NCI-H510A (cell line): ENCODE measurements at regions not wholly inside any gene's neighbourhood (a gene's known extent, or its start where the extent isn't known, plus 50 kb on each side); places are given as distances from the start of the nearest gene placed in this dataset.
A peak's percentile ranks its signal among the peaks of the same experiment; 100 is the strongest.

Experiments
- DNase-seq: peaks from one replicate; lab custom pipeline; 2025; lab: John Stamatoyannopoulos, UW

DNA sequence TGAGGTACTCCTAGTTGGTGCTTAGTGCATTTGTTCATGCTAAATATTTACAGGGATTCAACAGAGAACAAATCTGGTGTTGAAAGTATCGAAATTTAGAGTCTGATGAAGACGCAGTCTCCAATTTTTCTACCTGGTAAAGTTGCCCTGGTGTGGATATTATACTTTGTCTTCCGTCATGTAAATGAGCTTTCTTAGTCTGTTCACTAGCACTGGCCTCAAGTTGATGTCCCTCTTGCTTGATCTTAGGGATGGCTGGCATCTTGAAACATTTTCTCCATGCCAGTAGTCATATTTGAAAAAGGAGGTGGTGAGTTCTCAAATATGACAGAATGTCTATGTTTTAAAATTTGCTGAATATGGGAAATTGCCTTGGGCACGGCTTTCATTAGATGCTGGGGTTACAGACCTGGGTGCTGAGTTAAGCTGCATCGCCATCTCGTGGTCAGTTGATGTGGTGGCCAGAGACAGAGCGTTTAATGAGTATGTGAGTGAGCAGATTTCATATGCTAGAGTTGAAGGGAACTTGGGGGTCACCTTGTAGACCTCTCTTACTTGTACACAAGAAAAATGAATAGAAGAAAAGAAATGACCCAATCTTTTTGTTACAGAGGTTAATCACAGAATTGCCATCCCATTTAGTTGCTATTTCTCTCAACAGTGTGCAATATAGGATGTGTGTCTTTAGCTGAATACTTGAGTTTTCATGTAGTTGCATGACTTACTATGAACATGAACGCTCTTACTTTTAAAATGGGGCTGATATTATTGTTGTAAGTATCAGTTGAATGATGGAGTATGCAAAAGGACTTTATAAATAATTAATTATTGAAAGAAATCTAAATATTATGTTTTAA, 172.8 kb upstream of the DCN start:
- peak; percentile 26 for DNase-seq

DNA sequence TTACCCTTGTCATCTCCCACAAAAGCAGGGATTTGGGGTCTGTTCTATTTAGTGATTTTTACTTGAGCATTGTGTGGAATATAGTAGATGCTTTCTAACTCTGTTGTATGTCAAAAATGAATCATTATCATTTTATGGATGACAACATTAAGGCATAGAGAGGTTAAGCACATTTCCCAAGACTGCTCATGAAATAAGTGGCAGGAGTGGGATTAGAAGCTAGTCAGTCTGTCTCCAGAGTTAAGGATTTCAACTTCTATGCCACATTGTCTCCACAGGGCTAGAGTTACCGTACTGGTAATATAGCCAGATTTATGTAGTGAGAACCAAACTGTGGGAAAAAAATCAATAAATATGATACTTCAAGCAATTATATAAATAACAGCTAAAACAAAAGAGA, 170.6 kb upstream of the DCN start:
- DNase-seq, result no peak

DNA sequence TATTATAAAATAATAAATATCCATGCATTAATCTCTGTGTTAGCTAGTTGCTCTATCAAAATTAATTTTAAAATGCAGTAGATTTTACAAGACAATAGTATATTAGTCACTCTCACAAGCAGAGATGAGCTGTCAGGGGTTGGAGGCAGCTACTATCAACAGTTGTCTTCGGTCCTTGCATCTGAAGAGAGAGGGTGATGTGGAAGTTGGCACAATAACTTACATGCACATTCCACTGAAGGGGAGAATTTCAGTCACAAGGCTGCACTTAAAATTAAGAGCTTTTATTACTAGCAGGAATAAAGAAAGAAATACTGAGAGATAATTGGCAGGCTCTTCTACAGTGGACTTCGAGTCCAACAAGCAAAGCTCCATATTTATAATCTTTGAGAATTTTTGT, 166.9 kb upstream of the DCN start:
- DNase-seq, result no peak

DNA sequence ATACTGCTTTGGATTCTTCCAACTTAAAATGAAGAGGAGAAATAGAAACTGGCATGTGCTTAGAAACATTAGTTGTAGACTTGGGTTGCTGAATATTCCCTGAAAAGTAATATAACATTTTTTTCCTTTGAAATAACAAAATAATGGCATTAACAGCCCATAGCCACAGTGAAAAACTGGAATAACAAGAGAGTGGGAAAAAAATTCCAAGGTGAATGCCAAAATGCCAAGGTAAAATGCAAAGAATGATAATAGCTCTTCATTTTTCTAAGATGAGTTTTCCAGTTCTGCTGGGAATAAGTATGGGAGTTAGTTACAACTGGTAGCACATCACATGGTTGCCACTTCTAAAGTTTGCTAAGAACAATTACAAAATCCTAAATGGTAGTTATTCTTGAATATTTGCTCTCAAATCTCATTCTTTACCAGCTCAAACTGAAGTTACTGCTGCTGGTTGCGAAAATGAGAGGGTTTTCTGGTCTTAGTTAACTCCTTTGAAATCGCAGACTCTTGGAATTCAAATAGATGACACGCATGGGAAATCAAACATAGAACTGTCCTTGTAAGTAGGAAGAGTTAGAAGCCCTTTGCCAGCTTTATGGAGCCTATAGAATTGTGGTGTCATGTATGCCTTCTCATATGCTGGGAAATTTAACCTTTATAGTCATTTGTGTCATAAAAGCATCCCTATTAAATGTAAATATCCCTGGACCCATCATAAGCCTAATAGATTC, 165.0 kb upstream of the DCN start:
- no peak for DNase-seq

DNA sequence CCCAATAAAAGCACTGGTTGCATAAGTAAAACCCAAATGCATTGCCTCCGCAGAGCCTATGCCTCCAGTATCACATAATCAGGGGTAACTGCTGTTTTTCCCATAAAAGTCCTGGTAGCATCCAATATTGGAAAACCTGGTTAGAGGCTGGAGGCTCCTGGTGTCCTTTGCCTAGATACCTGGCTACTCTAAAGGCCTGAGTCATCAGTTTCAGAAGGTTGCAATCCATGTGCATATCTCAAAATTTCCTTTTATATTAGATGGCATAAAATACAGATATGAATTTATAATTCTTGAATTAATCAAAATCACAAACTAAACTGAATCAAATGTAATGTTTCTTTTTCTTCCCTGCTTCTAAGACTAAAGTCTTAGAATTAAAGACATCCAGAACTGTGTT, 164.2 kb upstream of the DCN start:
- DNase-seq, result no peak

DNA sequence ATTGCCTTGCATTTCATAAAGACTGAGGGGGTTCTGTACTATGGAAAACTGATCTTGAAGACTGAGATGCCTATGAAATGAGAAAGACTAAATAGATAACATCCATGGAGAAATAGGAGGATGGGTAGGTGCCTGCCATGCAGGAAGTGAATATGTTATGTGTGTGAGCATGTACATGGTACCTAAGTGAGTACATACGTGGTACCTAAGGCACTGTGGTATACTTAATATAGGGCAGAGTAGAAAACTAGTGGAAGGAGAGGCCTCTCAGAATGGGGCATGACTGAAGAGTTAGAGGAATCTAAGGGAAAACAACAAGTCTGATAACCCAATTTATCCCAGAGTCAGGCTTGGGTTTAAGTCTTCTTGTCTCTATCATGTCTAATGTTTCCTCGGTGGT, 161.8 kb upstream of the DCN start:
- no peak for DNase-seq

DNA sequence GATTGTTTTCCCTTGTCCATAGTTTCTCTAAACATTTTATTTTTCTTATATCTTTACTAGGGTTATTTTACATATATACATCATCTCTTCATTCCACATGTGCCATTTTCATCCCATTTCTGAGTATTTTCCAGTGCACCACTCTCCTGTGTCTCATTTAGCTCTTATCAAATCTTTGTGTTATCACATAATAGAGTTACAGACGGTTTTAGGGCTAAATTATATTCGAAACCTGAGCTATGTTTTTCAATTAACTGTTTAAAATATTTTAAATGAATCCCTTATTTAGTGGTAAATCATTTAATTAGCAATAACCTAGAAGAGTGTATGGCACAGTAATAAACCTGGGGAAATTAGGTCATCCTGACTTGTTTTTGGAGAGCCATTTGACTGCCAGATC, 160.4 kb upstream of the DCN start:
- no peak for DNase-seq

DNA sequence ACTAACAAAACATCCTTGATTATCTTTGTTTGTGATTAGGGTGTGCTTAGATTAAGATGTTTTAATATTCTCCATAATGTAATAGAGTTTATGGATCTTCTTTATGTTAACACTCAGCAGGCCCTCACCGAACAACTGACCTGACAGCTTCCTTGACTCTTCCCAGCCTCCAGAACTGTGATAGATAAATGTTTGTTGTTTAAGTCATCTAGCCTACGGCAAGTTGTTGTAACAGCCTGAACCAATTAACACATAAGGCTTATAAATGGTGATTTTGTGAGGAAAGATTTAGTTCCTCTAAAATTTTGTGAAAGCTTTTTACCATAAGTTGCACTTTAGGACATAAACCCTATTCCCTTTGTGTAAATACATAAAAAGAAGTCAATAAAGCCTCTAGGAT, 156.5 kb upstream of the DCN start:
- no peak for DNase-seq

DNA sequence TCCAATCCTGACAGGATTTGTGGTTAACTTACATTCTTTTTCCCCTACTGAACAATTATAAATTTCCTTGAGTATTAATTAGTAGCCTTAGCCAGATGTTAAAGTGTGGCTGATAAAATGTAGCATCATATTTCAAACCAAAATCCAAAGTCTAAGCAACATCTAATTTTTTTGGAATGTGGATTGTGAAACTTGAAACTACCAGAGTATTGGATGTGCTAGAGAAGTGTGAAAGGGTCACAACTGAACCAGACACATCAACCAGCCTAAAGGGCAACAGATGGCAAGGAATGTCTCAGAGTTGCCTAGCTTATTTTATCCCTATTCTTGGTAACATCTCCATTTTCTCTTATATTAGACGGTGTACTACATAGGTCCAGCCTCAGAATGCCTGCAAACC, 153.1 kb upstream of the DCN start:
- no peak for DNase-seq

DNA sequence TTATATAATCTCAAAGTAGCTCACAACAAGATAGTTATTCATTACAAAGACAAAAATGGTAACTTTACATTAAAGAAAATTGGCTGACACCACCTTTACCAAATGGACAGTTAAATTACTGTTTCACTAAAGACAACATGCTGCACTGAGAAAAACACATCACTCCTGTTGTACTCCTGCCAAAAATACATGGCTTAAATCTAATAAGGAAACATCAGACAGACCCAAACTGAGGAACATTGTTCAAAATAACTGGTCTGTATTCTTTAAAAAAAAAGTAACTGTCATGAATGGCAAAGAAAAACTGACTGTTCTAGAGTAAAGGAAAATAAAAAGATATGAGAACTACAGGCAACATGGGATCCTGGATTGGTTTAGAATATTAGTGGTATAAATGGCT, 151.3 kb upstream of the DCN start:
- no peak for DNase-seq

DNA sequence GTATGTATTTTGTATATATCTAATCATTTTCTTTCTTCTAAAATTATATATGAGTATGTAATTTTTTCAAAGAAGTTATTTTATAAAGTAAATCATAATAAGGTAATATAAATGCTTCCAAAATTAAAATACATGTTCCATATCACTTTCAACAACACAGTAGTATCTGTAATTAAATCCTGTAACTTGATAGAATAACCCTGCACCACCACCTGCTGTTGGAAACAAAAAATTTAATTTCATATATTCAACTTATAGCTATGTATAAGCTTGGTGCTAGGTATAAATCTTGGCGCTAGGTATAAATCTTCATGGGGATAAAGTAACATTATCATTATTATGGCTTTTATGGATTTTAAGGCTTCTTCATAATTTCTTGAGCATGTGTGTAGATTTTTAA, 149.7 kb upstream of the DCN start:
- no peak for DNase-seq

DNA sequence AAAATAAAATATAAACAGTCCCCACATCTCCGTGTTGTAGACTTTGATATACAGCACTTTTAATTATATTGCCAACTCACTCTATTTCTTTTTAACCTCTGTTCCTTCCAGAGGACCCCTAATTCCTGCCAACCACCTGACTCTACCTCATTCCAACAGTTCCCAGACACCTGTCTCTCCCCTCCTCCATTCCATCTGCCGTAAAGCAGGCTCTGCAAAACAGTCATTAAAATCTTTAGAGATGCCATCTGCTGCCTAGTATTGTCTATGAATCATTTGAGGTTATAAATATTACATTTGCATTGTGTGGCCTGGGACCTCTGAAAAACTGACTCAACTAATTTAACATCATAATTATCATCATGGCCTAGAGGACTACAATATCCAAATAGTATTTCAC, 148.8 kb upstream of the DCN start:
- no peak for DNase-seq

DNA sequence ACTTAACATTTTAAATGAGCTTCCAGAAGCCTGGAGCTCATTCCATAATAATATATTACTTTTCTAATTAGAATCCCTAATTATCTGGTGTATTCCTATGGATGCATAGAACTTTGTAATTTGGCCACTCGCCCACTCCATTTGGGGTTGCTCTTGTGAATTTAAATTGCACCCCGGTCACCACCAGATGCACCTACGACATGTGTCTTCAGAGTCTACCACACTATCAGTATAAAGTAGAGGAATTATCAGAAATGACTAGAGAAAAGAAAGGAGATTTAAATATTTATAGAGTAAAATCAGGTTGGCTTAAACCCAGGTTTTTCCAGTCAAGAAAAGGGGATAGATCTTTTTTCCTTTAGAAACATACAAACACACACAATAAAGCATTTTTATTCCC, 145.8 kb upstream of the DCN start:
- no peak for DNase-seq

DNA sequence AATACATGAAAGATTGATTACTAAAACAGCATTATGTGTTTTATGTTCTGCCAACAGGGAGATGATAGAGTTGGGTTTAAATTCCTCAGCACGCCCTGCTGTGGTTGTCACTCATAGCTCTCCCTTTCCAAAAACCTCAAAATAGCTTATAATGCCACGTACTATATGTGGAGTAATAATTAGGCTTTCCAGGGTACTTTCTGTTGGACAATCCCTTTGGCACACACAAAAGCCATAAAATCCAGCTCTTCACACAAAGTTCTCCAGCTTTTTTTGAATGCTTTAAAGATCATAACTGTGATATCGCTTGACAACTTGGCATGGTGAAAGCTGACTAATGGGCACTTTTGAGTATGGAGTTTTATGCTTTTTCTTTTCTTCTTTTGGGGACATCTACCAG, 145.3 kb upstream of the DCN start:
- DNase-seq, result no peak

DNA sequence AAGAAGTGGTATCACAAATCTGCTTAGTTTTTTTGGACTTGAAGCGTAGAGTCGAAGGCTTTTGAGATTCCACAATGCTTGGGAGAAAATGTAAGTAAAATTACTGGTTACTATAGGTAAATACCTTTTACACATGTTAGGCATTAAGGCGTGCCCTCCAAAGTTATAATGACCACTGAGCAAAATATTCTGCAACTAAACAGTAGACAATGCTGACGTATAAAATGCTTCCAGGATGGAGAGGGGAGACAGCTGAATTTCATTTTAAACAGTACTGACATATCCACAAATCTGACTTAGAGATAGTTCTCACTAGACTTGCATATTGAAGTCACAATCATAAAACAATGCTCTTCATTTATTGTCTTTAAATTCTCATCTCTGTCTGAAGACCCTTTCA, 144.5 kb upstream of the DCN start:
- DNase-seq, result no peak

DNA sequence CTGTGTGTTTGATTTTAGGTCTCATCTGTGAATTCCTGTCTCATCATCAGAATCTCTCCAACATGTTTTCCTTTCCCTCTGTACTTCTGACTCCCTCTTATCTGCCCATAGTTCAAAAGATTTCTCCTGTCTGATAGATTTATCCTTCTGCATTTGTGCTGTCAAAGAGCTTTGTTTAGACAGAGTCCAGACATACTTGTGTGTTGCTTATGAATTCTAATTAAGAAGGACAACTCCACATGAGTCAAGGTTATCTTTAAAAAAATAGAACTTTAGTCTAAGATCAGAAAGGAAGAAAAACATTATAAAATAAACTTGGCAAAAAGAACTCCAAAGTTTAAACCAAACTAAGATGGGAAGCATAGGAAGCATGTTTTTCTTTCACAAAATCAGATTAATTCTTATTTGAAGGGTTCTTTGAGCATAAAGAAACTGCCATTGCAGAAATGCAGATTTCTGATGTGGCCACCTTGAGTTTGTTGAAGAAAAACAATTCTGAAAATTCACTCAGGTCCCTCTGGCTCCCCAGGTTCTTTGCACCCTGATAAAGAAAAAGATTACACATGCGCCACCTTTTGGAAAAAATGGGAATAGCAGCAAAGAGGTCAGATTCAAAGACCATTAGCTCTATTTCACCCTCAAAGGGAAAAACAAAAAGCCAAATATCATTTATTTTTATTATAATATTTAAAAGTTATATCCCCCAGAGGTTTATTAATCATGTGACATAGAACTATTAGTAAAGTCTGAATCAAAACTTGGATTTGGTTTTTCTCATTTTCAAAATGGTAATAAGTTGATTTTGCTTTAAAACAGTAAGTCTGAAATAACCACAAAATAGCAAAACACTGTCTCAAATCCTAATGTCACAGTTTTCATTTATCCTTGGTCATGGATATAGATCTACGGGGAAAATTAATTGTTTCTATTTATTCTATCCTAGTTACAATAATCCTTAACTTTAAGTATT, 143.7 kb upstream of the DCN start:
- no peak for DNase-seq

DNA sequence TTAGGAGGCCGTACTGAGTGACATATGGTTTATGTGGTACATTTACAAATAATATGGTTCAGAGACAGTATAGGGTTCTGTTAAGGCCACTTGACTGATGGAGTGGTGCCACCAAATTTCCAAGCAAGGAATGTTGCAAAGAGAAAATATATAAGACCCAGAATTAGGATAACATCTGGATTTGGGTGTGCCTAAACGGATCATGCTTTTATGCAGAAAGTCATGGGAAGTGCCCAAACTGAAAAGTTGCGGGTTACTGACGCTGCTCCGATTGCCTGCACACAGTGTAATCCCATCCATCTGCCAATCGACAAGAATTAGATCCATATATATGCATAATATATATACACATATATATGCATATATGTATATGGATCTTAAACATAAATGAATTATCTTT, 138.4 kb upstream of the DCN start:
- DNase-seq, result no peak

DNA sequence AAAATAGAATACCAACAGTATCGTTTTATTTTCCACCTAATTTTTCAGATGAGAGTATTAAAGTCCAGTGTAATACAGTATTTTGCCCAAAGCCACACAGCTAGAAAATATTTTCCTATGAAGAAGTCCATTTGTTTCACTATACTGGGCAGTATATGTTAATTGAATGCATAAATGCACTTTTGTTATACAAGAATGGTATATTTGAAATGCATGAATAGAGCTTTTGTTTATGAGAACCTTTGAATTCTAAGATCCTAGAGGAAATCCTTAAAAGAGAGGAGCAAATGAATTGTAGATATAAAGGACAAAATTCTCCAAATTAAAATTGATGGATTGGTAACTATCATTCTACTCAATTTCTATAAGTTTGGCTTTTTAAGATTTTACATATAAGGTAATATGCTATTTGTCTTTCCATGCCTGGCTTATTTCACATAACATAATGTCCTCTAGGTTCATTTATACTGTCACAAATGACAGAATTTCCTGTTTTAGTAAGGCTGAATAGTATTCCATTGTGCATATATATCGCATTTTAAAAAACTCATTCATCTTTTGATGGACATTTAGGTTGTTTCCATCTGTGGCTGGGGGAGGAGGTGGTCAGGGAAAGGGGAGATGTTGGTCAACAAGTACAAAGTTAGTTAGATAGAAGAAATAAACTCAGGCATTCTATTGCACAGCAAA, 136.6 kb upstream of the DCN start:
- no peak for DNase-seq

DNA sequence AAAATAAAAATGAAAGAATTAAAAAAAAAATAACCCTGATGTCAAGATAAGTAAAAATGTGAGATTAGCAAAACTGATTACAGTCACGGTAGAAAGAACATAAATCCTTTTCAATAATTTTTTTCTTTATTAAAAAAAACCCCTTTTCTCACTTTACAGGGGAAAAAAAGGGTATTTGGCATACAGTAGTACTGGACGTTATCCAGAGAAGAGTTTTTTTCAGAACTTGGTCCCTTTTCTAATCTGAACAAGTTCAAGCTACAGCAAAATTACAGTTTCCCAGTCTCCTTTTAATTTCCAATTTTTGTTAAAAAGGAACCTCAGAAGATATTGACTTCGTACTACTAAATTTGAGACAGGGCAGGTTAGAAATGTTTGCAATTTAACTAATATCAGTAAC, 134.7 kb upstream of the DCN start:
- no peak for DNase-seq

DNA sequence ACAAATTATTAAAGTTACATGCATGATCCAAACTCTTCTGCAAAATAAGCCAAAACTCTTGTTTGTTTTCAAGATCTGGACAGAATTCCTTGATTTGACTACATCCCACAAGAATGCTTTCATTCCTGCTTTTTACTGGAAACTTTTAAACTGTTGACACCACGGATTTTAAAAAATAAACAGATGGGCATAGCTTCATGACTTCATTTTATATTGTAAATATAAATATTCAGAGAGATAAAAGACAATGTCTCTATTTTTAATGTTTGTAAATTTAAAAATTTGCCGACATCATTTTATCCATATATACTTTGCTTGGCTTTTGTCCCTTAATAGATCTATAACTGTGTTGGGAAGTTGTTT, 134.3 kb upstream of the DCN start:
- DNase-seq, result no peak

DNA sequence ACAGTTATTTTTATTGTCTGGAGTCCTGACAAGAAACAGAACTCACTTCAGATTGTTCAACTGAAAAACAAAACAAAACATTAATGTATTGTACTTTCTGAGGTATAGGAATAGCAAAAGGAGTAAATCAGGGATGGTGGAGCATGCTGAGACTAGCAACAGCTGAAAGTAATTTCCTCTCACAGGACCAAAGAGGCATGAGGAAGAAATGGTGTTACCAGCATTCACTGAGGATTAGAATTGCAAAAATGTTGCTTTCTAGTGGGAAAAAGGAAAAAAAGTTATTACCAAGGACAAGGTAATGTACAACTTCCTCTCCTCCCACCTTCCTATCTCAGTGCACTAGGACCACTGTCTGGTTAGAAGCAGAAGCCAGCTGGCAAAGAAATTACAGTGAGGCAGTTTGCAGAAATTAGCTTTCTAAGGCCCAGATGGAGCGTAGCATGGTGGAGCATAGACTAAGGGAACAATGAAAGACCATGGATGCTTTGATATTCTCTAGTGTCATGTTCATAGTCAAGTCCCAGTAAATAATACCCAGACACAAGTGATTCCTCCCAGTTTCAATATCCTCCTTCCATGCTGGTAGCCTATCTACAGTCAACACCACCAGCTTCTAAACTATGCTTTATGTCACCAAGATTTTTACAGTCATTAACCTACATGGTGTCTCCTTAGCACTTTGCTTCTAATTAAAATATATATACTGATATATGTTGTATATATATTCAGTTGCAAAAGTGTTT, 133.7 kb upstream of the DCN start:
- no peak for DNase-seq
